Nephron progenitor cell (in vitro differentiated cells): ENCODE measurements at regions not wholly inside any gene's neighbourhood (a gene's known extent, or its start where the extent isn't known, plus 50 kb on each side); places are given as distances from the start of the nearest gene placed in this dataset.

Source experiments
- DNase-seq: peaks from one replicate; pipeline ENCODE4 v3.0.0; 2021
- H3K27ac Mint-ChIP-seq: 2 replicates; pipeline ENCODE4 v1.8.0; 2021; ENCODE audit warnings: mild to moderate bottlenecking, moderate library complexity, mixed read lengths
- H3K27me3 Mint-ChIP-seq: 2 replicates; pipeline ENCODE4 v1.8.0; 2021; ENCODE audit warnings: mild to moderate bottlenecking, low read depth, mixed read lengths; ENCODE audit not compliant: poor library complexity
- H3K36me3 Mint-ChIP-seq: 2 replicates; pipeline ENCODE4 v1.8.0; 2021; ENCODE audit warnings: low read depth, mixed read lengths
- H3K4me1 Mint-ChIP-seq: 2 replicates; pipeline ENCODE4 v1.8.0; 2021; ENCODE audit warnings: mixed read lengths
- H3K4me3 Mint-ChIP-seq: 2 replicates; pipeline ENCODE4 v1.8.0; 2021; ENCODE audit warnings: mild to moderate bottlenecking, moderate library complexity, mixed read lengths
- H3K9me3 Mint-ChIP-seq: 2 replicates; pipeline ENCODE4 v1.8.0; 2021; ENCODE audit warnings: mild to moderate bottlenecking, moderate library complexity, mixed read lengths
- CTCF ChIP-seq: fragments of 200-600 bp; sonication (generic); IDR thresholded peaks from 2 replicates; pipeline ENCODE4 v1.5.0; 2021; ENCODE audit warnings: antibody characterized with exemption

- peaks cover 3% of the 10 kb centered on the region for H3K27me3 Mint-ChIP-seq
- no peak overlapping the region for H3K4me3 Mint-ChIP-seq
- no peaks in the 10 kb centered on the region for H3K9me3 Mint-ChIP-seq
- H3K36me3 Mint-ChIP-seq, result no peaks in the 10 kb centered on the region
- no peak overlapping the region for H3K27ac Mint-ChIP-seq
- no peak for TF ChIP-seq CTCF
- DNase-seq, result no peak
- H3K4me1 Mint-ChIP-seq, result no peaks in the 10 kb centered on the region
These were observed 370.4 kb upstream of the NBEA start for GRCh38 chr13:34571716-34572115.

GRCh38 chr13:34577051-34577450 lies 365.0 kb upstream of the NBEA start:
- H3K9me3 Mint-ChIP-seq, result no peaks in the 10 kb centered on the region
- H3K4me3 Mint-ChIP-seq, result no peak overlapping the region
- H3K36me3 Mint-ChIP-seq, result no peaks in the 10 kb centered on the region
- H3K27ac Mint-ChIP-seq, result no peak overlapping the region
- no peaks in the 10 kb centered on the region for H3K27me3 Mint-ChIP-seq
- DNase-seq, result no peak
- TF ChIP-seq CTCF, result no peak
- H3K4me1 Mint-ChIP-seq, result no peaks in the 10 kb centered on the region

GRCh38 chr13:34578471-34578870 lies 363.6 kb upstream of the NBEA start:
- H3K27ac Mint-ChIP-seq, result no peak overlapping the region
- H3K9me3 Mint-ChIP-seq, result no peaks in the 10 kb centered on the region
- H3K36me3 Mint-ChIP-seq, result no peaks in the 10 kb centered on the region
- H3K4me3 Mint-ChIP-seq, result no peak overlapping the region
- no peaks in the 10 kb centered on the region for H3K27me3 Mint-ChIP-seq
- no peaks in the 10 kb centered on the region for H3K4me1 Mint-ChIP-seq
- no peak for TF ChIP-seq CTCF
- DNase-seq, result no peak

GRCh38 chr13:34578917-34579316 lies 363.2 kb upstream of the NBEA start:
- H3K36me3 Mint-ChIP-seq, result no peaks in the 10 kb centered on the region
- H3K4me1 Mint-ChIP-seq, result no peaks in the 10 kb centered on the region
- no peaks in the 10 kb centered on the region for H3K9me3 Mint-ChIP-seq
- no peak for TF ChIP-seq CTCF
- H3K4me3 Mint-ChIP-seq, result no peak overlapping the region
- no peak for DNase-seq
- H3K27me3 Mint-ChIP-seq, result no peaks in the 10 kb centered on the region
- no peak overlapping the region for H3K27ac Mint-ChIP-seq

GRCh38 chr13:34583181-34583580 lies 358.9 kb upstream of the NBEA start:
- no peaks in the 10 kb centered on the region for H3K9me3 Mint-ChIP-seq
- DNase-seq, result no peak
- no peaks in the 10 kb centered on the region for H3K27me3 Mint-ChIP-seq

More at GRCh38 chr13:34583181-34583580, 358.9 kb upstream of the NBEA start:
- no peak overlapping the region for H3K4me3 Mint-ChIP-seq
- H3K4me1 Mint-ChIP-seq, result no peaks in the 10 kb centered on the region
- no peaks in the 10 kb centered on the region for H3K36me3 Mint-ChIP-seq
- H3K27ac Mint-ChIP-seq, result no peak overlapping the region
- TF ChIP-seq CTCF, result no peak
